ENCODE measurements at regions not wholly inside any gene's neighbourhood (a gene's known extent, or its start where the extent isn't known, plus 50 kb on each side); places are given as distances from the start of the nearest gene placed in this dataset.

DNA sequence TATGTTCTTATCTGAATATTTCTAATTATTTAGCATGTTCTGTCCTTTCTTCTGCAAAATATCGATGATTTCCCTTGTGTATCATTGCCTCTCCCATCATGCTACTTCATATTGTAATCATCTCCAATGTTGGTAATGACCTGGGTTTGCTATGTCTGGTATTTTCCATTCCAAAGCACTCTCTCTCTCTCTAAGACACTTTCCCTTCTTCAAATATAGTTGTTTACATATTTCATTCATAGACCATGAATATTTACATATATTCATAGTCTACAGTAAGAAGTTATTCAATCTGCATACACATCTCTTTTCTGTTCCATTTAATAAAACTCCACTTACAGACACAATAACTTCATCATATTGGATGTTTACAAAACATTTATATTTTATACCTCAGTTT lies 1516.5 kb upstream of the FLRT2 start:
- no peak for DNase-seq (ENCODE audit: low read depth)
- no peak overlapping the region for H3K4me3 ChIP-seq (ENCODE audit: control insufficient read depth, low read depth, low read length)
- TF ChIP-seq, protein P1, sequence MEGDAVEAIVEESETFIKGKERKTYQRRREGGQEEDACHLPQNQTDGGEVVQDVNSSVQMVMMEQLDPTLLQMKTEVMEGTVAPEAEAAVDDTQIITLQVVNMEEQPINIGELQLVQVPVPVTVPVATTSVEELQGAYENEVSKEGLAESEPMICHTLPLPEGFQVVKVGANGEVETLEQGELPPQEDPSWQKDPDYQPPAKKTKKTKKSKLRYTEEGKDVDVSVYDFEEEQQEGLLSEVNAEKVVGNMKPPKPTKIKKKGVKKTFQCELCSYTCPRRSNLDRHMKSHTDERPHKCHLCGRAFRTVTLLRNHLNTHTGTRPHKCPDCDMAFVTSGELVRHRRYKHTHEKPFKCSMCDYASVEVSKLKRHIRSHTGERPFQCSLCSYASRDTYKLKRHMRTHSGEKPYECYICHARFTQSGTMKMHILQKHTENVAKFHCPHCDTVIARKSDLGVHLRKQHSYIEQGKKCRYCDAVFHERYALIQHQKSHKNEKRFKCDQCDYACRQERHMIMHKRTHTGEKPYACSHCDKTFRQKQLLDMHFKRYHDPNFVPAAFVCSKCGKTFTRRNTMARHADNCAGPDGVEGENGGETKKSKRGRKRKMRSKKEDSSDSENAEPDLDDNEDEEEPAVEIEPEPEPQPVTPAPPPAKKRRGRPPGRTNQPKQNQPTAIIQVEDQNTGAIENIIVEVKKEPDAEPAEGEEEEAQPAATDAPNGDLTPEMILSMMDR (IDR thresholded peaks at IDR 0.05; ENCODE audit: control insufficient read depth, insufficient read depth, low read depth, low read length, missing control alignments) = no peak

DNA sequence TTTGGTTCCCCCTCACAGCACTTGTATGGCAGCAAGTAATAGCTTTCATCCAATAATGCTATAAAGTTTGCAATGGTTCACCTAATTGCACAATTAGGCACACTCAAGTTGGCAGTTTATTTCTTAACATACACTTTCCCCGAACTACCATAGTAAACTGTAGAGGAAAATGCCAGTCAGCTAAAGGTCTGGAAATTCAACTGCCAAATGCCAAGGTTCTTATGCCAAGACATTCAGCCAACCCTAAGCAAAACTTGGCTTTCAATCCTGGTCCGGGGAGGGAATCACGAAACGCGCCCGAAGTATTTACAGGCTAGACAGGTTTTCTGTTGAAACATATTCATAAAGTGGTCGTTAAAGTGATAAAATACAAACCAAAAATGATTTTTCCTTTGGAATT lies 1512.4 kb upstream of the FLRT2 start:
- TF ChIP-seq, protein P1 (IDR thresholded peaks at IDR 0.05; ENCODE audit: control insufficient read depth, insufficient read depth, low read depth, low read length, missing control alignments) = no peak
- no peak overlapping the region for H3K4me3 ChIP-seq (ENCODE audit: control insufficient read depth, low read depth, low read length)
- DNase-seq (ENCODE audit: low read depth) = no peak

DNA sequence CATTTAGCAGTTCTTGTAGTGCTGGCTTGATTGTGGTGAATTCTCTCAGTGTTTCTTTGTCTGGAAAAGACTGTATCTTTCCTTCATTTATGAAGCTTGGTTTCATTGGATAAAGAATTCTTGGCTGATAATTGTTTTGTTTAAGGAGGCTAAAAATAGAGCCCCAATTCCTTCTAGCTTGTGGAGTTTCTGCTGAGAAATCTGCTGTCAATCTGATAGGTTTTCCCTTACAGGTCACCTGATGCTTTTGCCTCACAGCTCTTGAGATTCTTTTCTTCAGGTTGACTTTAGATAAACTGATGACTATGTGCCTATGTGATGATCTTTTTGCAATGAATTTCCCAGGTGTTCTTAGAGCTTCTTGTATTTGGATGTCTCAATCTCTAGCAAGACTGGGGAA lies 1508.5 kb upstream of the FLRT2 start:
- no peak overlapping the region for H3K4me3 ChIP-seq (ENCODE audit: control insufficient read depth, low read depth, low read length)
- TF ChIP-seq, protein P1 (IDR thresholded peaks at IDR 0.05; ENCODE audit: control insufficient read depth, insufficient read depth, low read depth, low read length, missing control alignments) = no peak
- no peak for DNase-seq (ENCODE audit: low read depth)

DNA sequence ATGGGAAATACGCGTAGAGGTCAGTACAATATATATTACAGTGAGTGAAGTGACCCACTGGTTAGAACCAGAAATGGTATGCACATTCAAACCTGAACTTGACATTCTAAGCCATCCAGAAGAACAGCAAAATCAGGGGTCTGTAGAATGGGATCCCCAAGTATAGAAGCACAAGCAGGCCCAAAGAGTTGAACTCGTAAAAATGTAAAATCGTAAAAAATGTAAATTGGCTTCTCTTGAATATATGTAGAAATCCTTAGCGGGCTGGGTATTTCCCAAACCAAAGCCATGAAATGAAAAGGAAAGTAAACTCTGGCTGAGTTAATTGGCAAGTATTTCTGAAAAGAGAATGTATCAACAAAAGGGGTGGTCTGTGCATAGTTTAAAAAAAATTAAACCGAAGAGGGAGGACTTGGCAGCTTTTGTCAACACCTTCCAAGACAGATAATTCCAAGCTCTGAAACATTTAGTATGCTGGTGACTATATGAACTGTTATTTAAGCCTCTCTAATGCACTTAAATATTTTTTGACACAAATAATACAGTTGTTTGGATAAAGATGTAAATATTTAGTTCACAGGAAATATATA lies 1505.6 kb upstream of the FLRT2 start:
- DNase-seq (ENCODE audit: low read depth) = no peak
- TF ChIP-seq, protein P1 (IDR thresholded peaks at IDR 0.05; ENCODE audit: control insufficient read depth, insufficient read depth, low read depth, low read length, missing control alignments) = no peak

DNA sequence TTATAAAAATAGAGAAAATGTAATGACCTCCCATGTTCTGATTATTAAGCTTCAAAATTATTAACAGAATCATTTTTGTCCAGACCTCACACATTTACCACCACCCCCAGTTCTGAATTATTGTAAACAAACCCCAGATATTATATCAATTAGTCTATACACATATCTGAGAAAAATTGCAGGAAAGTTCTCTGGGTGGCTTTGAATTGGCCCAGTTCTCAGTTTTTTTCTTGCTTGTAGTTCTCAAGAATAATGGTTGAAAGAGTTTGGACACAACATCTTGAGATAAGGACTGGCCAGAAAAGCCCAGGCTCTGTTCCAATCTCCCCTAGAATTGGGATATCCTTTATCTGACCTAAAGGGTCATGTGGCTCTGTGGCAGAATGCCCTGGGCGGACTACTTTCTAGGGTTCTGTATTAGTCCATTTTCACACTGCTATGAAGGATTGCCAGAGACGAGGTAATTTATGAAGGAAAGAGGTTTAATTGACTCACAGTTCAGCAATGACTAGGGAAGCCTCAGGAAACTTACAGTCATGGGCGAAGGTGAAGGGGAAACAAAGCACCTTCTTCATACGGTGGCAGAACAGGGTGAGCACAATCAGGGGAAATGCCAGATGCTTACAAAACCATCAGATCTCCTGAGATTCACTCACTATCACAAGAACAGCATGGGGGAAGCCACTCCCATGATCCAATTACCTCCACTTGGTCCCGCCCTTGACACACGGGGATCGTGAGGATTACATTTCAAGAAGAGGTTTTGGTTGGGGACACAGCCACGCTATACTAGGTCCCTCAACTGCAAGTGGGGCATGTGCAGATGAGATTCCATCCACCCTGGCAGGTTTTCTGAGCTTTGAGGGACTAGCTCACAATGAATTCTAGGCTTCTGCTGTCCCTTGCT lies 1504.6 kb upstream of the FLRT2 start:
- DNase-seq (ENCODE audit: low read depth) = no peak
- H3K4me3 ChIP-seq (ENCODE audit: control insufficient read depth, low read depth, low read length) = no peak overlapping the region
- TF ChIP-seq, protein P1 (IDR thresholded peaks at IDR 0.05; ENCODE audit: control insufficient read depth, insufficient read depth, low read depth, low read length, missing control alignments) = no peak

More for the DNA sequence above, 1505.6 kb upstream of the FLRT2 start:
- no peak overlapping the region for H3K4me3 ChIP-seq (ENCODE audit: control insufficient read depth, low read depth, low read length)

DNA sequence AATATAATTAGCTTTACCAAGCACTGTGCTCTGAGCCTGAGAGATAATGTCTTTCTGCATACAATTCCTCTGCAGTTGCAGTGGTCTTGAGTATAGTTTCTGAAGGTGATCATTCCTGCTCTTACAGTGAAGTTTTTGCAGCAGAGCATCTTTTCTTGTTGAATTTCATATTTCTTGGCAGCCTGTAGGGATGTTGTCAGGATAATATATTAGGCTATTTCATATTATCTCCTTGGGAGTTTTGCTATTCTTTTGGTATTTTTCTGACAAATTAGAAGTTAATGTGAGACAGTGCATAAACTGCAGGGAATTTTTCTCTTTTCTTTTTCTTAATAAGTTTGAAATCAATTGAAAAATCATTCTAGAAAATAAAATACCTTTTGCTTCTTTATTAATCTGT lies 1502.6 kb upstream of the FLRT2 start:
- no peak overlapping the region for H3K4me3 ChIP-seq (ENCODE audit: control insufficient read depth, low read depth, low read length)
- TF ChIP-seq, protein P1 (IDR thresholded peaks at IDR 0.05; ENCODE audit: control insufficient read depth, insufficient read depth, low read depth, low read length, missing control alignments) = no peak
- DNase-seq (ENCODE audit: low read depth) = no peak
